CD1c-positive myeloid dendritic cell (primary cell): ENCODE measurements at regions not wholly inside any gene's neighbourhood (a gene's known extent, or its start where the extent isn't known, plus 50 kb on each side); places are given as distances from the start of the nearest gene placed in this dataset.
A peak's percentile ranks its signal among the peaks of the same experiment; 100 is the strongest.

Experiments
- DNase-seq: peaks from one replicate; pipeline ENCODE4 v3.0.0-alpha.2; 2016; ENCODE audit errors: extremely low spot score

- DNase-seq, result no peak
Observed at GRCh38 chrX:42619068-42619467, 158.9 kb downstream of the PPP1R2C start.

- no peak for DNase-seq
Observed at GRCh38 chrX:42616981-42617380, 161.0 kb downstream of the PPP1R2C start.

- DNase-seq, result no peak
Observed at GRCh38 chrX:42615161-42615563, 162.8 kb downstream of the PPP1R2C start.

DNA sequence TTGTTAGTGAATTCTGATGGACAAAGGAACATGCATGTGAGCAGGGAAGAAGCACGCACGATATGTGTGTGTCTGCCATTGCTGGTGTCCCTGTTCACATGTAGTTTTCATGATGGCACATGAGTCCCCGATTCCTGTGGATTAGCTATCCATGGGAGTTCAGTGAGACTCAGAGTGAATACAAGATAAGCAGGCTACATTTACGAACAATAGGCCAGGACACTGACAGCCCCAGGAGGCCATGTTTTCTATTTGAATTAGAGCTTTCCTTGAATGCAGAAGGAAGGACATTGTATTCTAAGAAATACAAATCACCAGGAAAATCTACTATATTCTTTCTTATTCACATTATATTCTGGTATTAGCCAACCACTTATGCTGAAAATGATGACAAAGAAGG is 171.4 kb downstream of the PPP1R2C start:
- DNase-seq, result no peak

DNA sequence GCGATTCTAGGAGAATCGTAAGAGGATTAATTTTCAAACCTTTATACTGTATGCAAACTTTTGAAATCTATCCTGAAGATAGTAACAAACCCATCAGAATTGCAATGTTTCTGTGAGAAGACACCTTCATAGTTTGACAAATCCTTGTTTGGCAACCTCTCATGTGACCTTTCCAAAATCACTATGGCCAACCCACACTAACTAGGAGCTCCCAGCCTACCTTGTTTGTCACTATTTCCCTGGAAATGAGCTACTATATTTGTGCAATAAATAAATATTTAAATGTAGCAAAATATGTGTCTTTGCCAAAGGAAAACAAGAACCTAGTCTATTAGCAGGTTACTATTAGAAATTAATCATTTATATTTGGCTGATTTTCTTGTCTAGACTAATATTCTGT is 173.7 kb downstream of the PPP1R2C start:
- DNase-seq, result no peak

DNA sequence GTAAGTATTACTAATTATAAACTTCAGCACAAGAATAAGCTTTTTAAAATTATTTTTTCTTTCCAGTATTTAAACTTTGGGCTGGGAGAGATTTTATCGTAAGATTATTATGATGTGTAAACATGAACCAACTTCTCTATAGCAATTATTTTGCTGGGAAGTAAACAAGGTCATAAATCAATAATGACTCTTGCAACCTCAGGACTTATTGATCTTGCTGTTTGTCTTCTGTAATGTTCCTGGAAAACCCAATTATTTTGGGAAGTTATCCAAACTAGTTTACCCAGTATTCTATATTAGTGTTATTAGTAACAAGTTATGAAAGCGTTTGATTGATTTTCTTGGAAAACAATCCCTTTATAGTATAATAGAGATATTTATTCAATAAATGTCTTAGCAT is 174.9 kb downstream of the PPP1R2C start:
- DNase-seq, result no peak

GRCh38 chrX:42602566-42602965 is 175.4 kb downstream of the PPP1R2C start:
- DNase-seq, result no peak

DNA sequence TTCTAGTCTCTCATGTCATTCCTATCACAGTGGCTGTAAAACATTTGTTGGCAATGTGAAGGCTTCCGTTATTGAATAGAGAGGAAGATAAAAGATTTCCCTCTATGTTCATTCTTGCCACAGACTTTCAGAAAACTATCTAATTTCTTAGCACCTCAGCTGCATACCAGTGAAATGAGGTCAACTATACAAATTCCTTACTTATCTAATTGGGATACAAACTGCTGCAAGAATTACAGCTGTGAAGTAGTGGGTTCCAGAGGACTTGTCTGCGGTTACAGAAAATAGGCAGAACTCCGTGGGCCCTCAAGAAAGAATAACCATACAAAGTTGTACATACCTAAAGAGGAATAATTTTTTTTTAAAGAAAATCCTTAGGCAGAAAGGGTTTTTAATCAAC is 175.8 kb downstream of the PPP1R2C start:
- no peak for DNase-seq

DNA sequence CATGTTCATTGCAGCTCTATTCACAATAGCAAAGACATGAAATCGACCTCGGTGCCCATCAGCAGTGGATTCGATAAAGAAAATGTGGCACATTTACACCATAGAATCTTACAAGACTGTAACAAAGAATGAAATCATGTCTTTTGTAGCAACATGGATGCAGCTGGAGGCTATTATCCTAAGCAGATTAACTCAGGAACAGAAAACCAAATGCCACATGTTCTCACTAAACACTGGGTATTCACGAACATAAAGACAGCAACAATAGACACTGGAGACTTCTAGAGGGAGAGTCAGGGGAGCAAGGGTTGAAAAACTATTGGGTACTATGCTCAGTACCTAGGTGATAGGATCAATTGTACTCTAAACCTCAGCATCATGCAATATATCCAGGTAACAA is 180.5 kb downstream of the PPP1R2C start:
- no peak for DNase-seq

DNA sequence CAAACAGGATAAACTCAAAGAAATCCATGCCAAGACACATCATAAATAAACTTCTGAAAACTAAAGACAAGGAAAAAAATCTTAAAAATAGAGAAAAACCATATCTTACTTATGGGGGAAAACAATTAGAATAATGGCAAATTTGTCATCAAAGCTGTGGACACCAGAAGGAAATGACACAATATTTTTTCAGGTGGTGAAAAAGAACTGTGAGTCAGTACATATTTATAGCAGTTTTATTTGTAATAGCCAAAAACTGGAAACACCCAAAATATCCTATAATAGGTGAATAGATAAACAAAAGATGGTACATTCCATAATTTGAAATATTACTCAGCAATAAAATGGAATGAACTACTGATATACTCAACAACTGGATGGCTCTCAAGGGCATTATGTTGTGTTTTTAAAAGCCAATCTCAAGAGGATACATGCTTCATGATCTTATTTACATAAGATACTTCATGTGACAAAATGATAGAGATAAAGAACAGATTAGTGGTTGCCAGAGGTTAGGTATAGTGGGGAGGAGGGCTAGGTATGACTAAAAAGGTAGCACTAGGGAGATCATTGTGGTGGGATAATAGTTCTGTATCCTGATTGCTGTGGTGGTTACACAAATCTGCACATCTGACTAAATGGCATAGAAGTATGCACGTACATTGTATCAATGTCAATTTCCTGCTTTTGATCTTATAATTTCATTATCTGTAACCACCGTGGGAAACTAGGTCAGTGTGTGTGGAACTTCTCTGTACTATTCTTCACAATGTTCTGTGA is 191.9 kb downstream of the PPP1R2C start:
- no peak for DNase-seq

DNA sequence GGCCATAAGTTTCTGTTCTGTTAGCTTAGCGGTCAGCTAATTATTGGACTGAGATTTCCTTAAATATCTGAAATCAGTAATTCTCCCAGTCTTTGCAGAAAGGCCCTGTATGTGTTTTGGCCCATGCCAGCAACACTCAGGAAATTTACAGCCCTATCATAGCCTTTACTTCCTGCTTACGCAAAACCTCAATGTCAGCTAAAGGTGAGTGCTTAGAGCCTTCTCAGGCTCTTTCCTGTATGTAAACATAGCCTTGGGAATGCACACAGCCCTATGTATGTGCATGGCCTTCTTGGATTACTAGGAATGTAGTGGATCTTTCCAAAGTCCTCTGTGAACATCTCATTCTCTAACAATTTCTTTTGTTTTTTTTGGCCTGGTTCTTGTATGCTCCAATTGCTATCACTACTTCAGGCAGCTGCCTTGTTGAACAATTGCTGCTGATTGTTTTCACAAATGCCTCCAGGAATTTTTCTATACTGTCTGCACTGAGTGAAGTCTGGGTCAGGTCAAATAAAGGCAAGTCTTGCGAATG is 200.0 kb downstream of the PPP1R2C start:
- no peak for DNase-seq

DNA sequence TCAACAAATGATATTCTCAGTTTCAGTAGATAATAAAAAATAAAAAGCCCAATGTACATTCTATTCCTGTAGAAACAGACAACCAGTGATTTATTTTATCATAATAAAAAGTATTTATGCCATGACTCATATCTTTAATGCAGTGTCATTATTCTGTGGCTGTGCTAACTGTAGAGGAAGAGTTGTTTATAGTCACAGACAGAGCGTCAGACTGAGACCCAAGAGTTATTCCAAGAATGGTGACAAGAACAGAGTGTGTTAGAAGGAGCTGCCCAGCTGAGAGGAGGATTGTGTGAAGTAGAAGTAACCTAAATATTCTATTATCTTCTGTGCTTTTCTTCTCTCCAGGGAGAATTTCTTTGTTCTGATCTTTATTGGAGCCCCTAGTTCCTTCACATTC is 210.7 kb downstream of the PPP1R2C start:
- DNase-seq, result no peak

GRCh38 chrX:42565739-42566138 is 212.2 kb downstream of the PPP1R2C start:
- no peak for DNase-seq

GRCh38 chrX:42546800-42547199 is 231.2 kb downstream of the PPP1R2C start:
- no peak for DNase-seq

DNA sequence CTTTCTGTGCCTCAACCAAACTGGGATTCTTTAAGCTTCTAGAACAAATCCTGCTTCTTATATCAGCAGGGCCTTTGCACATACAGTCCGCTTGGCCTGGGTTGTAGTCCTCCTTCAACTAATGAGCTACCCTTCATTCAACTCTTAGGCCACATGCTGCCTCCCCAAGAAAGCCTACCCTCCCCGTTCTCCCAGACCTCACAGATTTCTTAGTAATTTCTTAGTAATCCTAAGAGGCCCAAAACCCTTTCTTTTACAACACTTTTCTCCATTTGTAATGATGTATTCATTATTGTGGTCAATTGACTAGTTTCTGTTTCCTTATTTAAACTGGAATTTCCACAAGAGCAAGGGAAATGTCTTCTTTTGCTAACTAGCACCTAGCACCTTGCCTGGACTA is 233.1 kb downstream of the PPP1R2C start:
- no peak for DNase-seq

- no peak for DNase-seq
Observed at GRCh38 chrX:42541554-42541953, 236.4 kb downstream of the PPP1R2C start.

DNA sequence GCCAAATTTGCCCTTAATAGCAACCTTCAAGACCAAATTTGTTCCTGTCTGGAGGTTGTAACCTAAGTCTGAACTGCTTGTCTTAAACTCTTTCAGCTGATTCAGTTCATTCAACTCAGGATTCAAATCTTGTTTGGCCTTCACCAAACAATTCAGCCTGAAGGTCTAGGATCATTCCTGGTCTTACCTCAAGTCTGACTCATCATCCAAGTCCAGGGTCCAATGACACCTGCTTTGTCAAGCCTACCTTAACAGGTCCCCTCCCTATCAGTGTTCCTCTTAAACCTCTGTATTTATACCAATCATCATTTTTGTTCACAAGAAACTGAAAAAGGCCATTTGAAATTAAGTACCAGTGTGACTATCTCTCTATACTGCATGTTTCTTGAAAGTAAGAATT is 237.8 kb downstream of the PPP1R2C start:
- no peak for DNase-seq

GRCh38 chrX:42538405-42538804 is 239.6 kb downstream of the PPP1R2C start:
- no peak for DNase-seq

DNA sequence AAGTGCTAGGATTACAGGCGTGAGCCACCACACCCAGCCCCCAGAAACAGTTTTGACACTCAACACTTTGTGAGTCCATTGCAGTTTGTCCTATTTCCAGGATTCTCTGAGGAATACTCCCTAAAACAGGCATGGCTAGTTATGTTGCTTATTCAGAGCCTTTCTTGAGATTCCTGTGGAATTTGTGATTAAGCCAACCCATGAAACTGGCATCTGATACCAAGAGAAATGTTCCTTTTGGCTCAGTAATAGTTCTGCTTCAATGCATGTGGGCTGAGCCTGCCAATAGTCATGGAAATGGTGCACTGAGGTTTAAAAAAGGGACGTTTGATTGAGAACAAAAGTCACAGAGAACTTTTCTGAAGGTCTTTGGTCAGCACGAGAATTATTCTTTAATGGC is 241.7 kb downstream of the PPP1R2C start:
- no peak for DNase-seq

DNA sequence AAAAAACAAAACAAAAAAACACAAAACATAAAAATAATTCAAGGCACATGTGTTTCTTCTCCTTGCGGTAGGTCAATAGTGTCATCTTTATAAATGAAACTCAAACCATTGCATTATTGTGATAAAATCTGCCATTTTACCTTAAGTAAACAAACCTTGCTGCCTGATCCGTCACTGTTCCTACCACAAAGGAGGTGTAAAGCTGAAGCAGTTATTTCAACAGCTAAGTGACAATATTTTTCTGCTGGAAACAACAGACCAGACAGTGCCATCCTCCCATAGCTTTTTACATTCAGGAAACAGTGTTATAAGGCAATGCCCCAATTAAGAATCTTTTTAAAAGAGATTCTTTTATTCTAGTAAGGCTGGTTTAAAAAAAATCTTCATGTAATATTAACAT is 242.7 kb downstream of the PPP1R2C start:
- DNase-seq, result no peak

DNA sequence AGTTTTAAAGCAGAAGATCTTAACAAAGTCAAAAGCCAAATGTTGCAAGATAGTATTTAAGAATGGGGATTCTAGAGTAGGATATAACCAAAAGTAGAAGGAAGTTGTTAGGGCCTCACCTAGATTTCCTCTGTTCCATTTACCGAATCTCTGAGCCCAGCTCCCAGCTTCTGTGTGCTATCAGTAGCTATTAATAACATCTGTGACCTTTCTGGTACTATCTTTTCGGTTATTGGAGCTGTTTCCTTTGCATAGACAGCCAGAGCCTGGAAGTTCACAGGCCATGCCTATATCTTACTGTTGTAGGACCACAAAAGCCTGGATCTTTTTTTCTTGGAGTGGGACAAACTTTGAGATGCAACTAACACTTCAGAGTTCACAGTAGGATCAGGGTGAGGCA is 244.2 kb downstream of the PPP1R2C start:
- DNase-seq, result no peak

- peak; percentile 1 for DNase-seq
Observed at GRCh38 chrX:42531441-42531840, 246.5 kb downstream of the PPP1R2C start.

DNA sequence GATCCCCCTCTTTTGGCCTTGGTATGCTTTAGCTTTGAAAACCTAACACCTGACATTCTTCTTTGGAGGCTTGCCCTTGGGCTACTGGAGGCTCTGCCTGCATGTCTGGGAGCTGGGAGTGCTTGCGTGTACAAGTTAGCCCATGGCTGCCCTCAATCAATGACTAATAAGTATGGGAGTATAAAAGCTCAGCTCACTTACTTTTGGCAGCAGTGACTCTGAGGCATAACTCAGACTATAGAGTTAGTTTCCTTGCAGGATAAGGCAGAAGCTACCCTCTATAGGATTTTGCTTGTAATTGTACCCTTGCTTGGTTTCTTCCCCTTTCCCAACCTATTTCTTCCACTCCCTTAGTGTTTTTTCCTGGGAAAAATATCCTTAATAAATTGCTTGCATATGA is 247.9 kb downstream of the PPP1R2C start:
- no peak for DNase-seq

DNA sequence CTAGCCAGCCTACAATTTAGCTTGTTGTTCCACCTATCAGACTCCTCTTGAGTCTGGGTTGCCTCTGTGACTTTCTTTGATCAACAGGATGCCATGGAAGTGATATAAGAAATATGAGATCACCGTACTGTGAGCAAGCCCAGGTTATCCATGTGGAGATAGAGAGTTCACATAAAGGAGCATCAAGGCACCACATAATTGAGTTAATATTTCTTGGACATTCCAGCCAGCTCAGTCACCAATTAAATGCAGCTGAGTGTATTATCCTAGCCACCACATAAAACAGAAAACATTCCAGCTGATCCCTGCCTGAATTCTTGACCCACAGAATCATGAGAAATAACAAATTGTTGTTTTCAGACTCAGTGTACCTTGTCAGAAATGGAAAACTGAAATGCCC is 253.6 kb downstream of the PPP1R2C start:
- no peak for DNase-seq
